IMR-90 (cell line): ENCODE measurements at regions not wholly inside any gene's neighbourhood (a gene's known extent, or its start where the extent isn't known, plus 50 kb on each side); places are given as distances from the start of the nearest gene placed in this dataset.

Source experiments
- ATAC-seq: fragments of 200-7000 bp; cut with Tn5 transposase; 2 replicates; pipeline ENCODE4 v1.9.1; 2020; ENCODE audit warnings: low read depth, mild to moderate bottlenecking, moderate library complexity
- BruUV-seq: library from RNA; stranded (reverse); fragments of 400-500 nt; replicated peaks from 2 replicates; lab custom pipeline; 2021; lab: Mats Ljungman, UMichigan
- CTCF ChIA-PET: fragments of 300-600 bp; formaldehyde crosslinking; extraction: SDS; loops from one replicate; lab custom pipeline; 2021; ENCODE audit warnings: antibody characterized with exemption; lab: Yijun Ruan, JAX
- POLR2A ChIA-PET: fragments of 300-600 bp; sonication (Branson Sonifier 250); formaldehyde crosslinking; loops from one replicate; lab custom pipeline; 2022; ENCODE audit warnings: antibody characterized with exemption; ENCODE audit not compliant: unreplicated experiment; lab: Charles Lee
- DNase-seq: peaks from one replicate; pipeline ENCODE4 v3.0.0; 2013
- H2AFZ ChIP-seq: replicated peaks from 2 replicates; pipeline ENCODE3; 2013; ENCODE audit warnings: low read length, mild to moderate bottlenecking; ENCODE audit not compliant: poor library complexity
- H2AK5ac ChIP-seq: 2 replicates; pipeline ENCODE4 v1.6.1; 2013; ENCODE audit warnings: low read depth, low read length, inconsistent platforms
- H2AK9ac ChIP-seq: replicated peaks from 2 replicates; pipeline ENCODE3; 2013; ENCODE audit warnings: mild to moderate bottlenecking, low read depth, low read length, moderate library complexity; ENCODE audit not compliant: poor library complexity
- H2BK120ac ChIP-seq: 2 replicates; pipeline ENCODE4 v1.6.1; 2013; ENCODE audit warnings: low read depth, low read length, inconsistent platforms
- H2BK15ac ChIP-seq: 3 replicates; pipeline ENCODE4 v1.6.1; 2013; ENCODE audit warnings: low read depth, low read length, inconsistent platforms
- H2BK20ac ChIP-seq: 2 replicates; pipeline ENCODE4 v1.6.1; 2013; ENCODE audit warnings: low read depth, mild to moderate bottlenecking, inconsistent platforms, low read length, moderate library complexity
- H2BK5ac ChIP-seq: 2 replicates; pipeline ENCODE4 v1.6.1; 2013; ENCODE audit warnings: mild to moderate bottlenecking, low read depth, low read length, inconsistent platforms; ENCODE audit not compliant: poor library complexity, severe bottlenecking
- H3K14ac ChIP-seq: replicated peaks from 2 replicates; pipeline ENCODE4 v1.6.1; 2013; ENCODE audit warnings: low read depth, low read length, inconsistent platforms
- H3K18ac ChIP-seq: 2 replicates; pipeline ENCODE4 v1.6.1; 2013; ENCODE audit warnings: low read depth, low read length, control low read depth
- H3K23ac ChIP-seq: 2 replicates; pipeline ENCODE4 v1.6.1; 2013; ENCODE audit warnings: low read depth, low read length, inconsistent platforms
- H3K27ac ChIP-seq: 2 replicates; pipeline ENCODE4 v1.5.1; 2013; ENCODE audit warnings: mild to moderate bottlenecking, control low read depth, low read length; ENCODE audit not compliant: insufficient read depth
- H3K27me3 ChIP-seq: 2 replicates; pipeline ENCODE4 v1.6.1; 2013; ENCODE audit warnings: low read length; ENCODE audit not compliant: control insufficient read depth, insufficient read depth
- H3K36me3 ChIP-seq: 2 replicates; pipeline ENCODE4 v1.6.1; 2013; ENCODE audit warnings: low read length, mixed read lengths; ENCODE audit not compliant: control insufficient read depth, insufficient read depth
- H3K4ac ChIP-seq: 2 replicates; pipeline ENCODE4 v1.6.1; 2013; ENCODE audit warnings: low read depth, low read length, inconsistent platforms
- H3K4me1 ChIP-seq: 2 replicates; pipeline ENCODE4 v1.6.1; 2013; ENCODE audit warnings: low read length, mixed read lengths; ENCODE audit not compliant: control insufficient read depth, insufficient read depth
- H3K4me2 ChIP-seq: 2 replicates; pipeline ENCODE4 v1.6.1; 2013; ENCODE audit warnings: low read depth, mild to moderate bottlenecking, control low read depth, low read length, moderate library complexity
- H3K4me3 ChIP-seq: 2 replicates; pipeline ENCODE4 v1.5.1; 2013; ENCODE audit warnings: low read depth, mild to moderate bottlenecking, control low read depth, low read length, moderate library complexity; ENCODE audit not compliant: insufficient read depth
- H3K56ac ChIP-seq: 2 replicates; pipeline ENCODE4 v1.6.1; 2013; ENCODE audit warnings: low read length, inconsistent platforms; ENCODE audit not compliant: insufficient read depth; ENCODE audit errors: extremely low read depth
- H3K79me1 ChIP-seq, 2 experiments: 2 replicates each; pipeline ENCODE4 v1.6.1; 2013; ENCODE audit warnings: low read length in 2 of 2, inconsistent platforms in 1 of 2, low read depth in 1 of 2
- H3K9ac ChIP-seq: 2 replicates; pipeline ENCODE4 v1.6.1; 2013; ENCODE audit warnings: low read depth, low read length, control low read depth
- H3K9me1 ChIP-seq: 2 replicates; pipeline ENCODE4 v1.6.1; 2013; ENCODE audit warnings: low read length, inconsistent platforms; ENCODE audit not compliant: insufficient read depth
- H3K9me3 ChIP-seq: 2 replicates; pipeline ENCODE4 v1.6.1; 2013; ENCODE audit warnings: low read length; ENCODE audit not compliant: control insufficient read depth, insufficient read depth
- H4K20me1 ChIP-seq: 2 replicates; pipeline ENCODE4 v1.6.1; 2013; ENCODE audit warnings: low read length, inconsistent platforms; ENCODE audit not compliant: insufficient read depth
- H4K5ac ChIP-seq: 2 replicates; pipeline ENCODE4 v1.6.1; 2013; ENCODE audit warnings: mild to moderate bottlenecking, low read depth, low read length, control low read depth
- H4K8ac ChIP-seq, 2 experiments: 2 replicates each; pipeline ENCODE4 v1.6.1; 2013; ENCODE audit warnings: low read depth in 2 of 2, low read length in 2 of 2, control low read depth in 1 of 2, inconsistent platforms in 1 of 2
- H4K91ac ChIP-seq: 2 replicates; pipeline ENCODE4 v1.6.1; 2013; ENCODE audit warnings: low read depth, low read length, inconsistent platforms; ENCODE audit not compliant: insufficient read depth
- BHLHE40 ChIP-seq: fragments of 150-350 bp; IDR thresholded peaks from 2 replicates; pipeline ENCODE4 v1.6.1; 2016; ENCODE audit warnings: mild to moderate bottlenecking, low read depth, low read length
- CEBPB ChIP-seq: IDR thresholded peaks from 2 replicates; pipeline ENCODE4 v1.6.1; 2012; ENCODE audit warnings: low read depth, low read length, improper control_type of control experiment
- CHD1 ChIP-seq: IDR thresholded peaks from 2 replicates; pipeline ENCODE4 v1.6.1; 2012; ENCODE audit warnings: low read depth, low read length, improper control_type of control experiment
- CTCF ChIP-seq: conservative IDR thresholded peaks from 2 replicates; pipeline ENCODE4 v1.5.1; 2012; ENCODE audit warnings: mild to moderate bottlenecking, low read depth, low read length, improper control_type of control experiment
- ELK1 ChIP-seq: fragments of 150-350 bp; IDR thresholded peaks from 2 replicates; pipeline ENCODE4 v1.6.1; 2016; ENCODE audit warnings: low read depth, mild to moderate bottlenecking, low read length, moderate library complexity, borderline replicate concordance
- FOS ChIP-seq: fragments of 150-350 bp; IDR thresholded peaks from 2 replicates; pipeline ENCODE4 v1.6.1; 2016; ENCODE audit warnings: low read depth, low read length
- MAFK ChIP-seq: IDR thresholded peaks from 2 replicates; pipeline ENCODE4 v1.6.1; 2012; ENCODE audit warnings: low read depth, low read length, improper control_type of control experiment
- MAZ ChIP-seq: IDR thresholded peaks from 2 replicates; pipeline ENCODE4 v1.6.1; 2012; ENCODE audit warnings: low read depth, mild to moderate bottlenecking, low read length, improper control_type of control experiment, moderate library complexity, borderline replicate concordance
- MXI1 ChIP-seq: IDR thresholded peaks from 2 replicates; pipeline ENCODE4 v1.6.1; 2012; ENCODE audit warnings: low read depth, mild to moderate bottlenecking, low read length, moderate library complexity, borderline replicate concordance
- POLR2A ChIP-seq: IDR thresholded peaks from 2 replicates; pipeline ENCODE4 v1.6.1; 2012; ENCODE audit warnings: mild to moderate bottlenecking, low read depth, low read length
- RAD21 ChIP-seq: IDR thresholded peaks from 2 replicates; pipeline ENCODE4 v1.6.1; 2012; ENCODE audit warnings: low read length, improper control_type of control experiment
- RCOR1 ChIP-seq: IDR thresholded peaks from 2 replicates; pipeline ENCODE4 v1.6.1; 2012; ENCODE audit warnings: mild to moderate bottlenecking, low read length, improper control_type of control experiment; ENCODE audit not compliant: insufficient replicate concordance
- RFX5 ChIP-seq: IDR thresholded peaks from 2 replicates; pipeline ENCODE4 v1.8.0; 2012; ENCODE audit warnings: low read depth, mild to moderate bottlenecking, low read length, moderate library complexity
- USF2 ChIP-seq: fragments of 150-350 bp; IDR thresholded peaks from 2 replicates; pipeline ENCODE4 v1.6.1; 2017; ENCODE audit warnings: mild to moderate bottlenecking, antibody characterized with exemption, low read length, low read depth
- WGBS, 2 experiments: methylation state at CpG; one replicate each; pipeline versions ENCODE4 v1.1.5 to v1.1.7; 2013; ENCODE audit warnings: missing lambda C conversion rate in 2 of 2; ENCODE audit not compliant: insufficient read length in 1 of 2; ENCODE audit errors: extremely low coverage in 2 of 2; 5-methylcytosine and 5-hydroxymethylcytosine counted together
- dilution Hi-C: fragments of 300-500 bp; cut with HindIII; formaldehyde crosslinking; loops from one replicate; pipeline ENCODE4 v1.14.3; 2018; ENCODE audit warnings: low sequenced_read_pairs; ENCODE audit not compliant: unreplicated experiment
- in situ Hi-C: fragments of 300-500 bp; cut with MboI; formaldehyde crosslinking; loops from 3 replicates; pipeline ENCODE4 v1.14.3; 2019; ENCODE audit warnings: low sequenced_read_pairs, inconsistent platforms, mixed read lengths
- intact Hi-C: fragments of 100-400 bp; cut with micrococcal nuclease; formaldehyde crosslinking; loops from 2 replicates; pipeline ENCODE4 v1.10.0; 2022

- Histone ChIP-seq H2BK5ac (no peak overlapping the region), H3K4ac (no peak overlapping the region), H3K18ac (no peak overlapping the region), H3K14ac (no peak overlapping the region), H3K9me1 (no peaks in the 10 kb centered on the region), H4K8ac (no peak overlapping the region), H2AK9ac (no peak overlapping the region), H2BK20ac (no peak overlapping the region), H3K79me1 (no peaks in the 10 kb centered on the region), H2BK15ac (no peak overlapping the region), H3K27me3 (no peaks in the 10 kb centered on the region), H2AFZ (no peak overlapping the region), H2AK5ac (no peak overlapping the region), H3K4me2 (no peak overlapping the region), H3K9me3 (peaks cover 8% of the 10 kb centered on the region), H4K5ac (no peak overlapping the region), H3K23ac (no peak overlapping the region), H3K4me3 (no peak overlapping the region), H3K27ac (no peak overlapping the region), H2BK120ac (no peak overlapping the region), H3K9ac (no peak overlapping the region), H3K36me3 (no peaks in the 10 kb centered on the region), H4K20me1 (no peaks in the 10 kb centered on the region), H3K4me1 (no peaks in the 10 kb centered on the region), H3K56ac (no peak overlapping the region), H4K91ac (no peak overlapping the region)
- in situ Hi-C loops, result no loop called here
- BruUV-seq, result no TSS peak
- ATAC-seq, result no peak
- TF ChIP-seq POLR2A (no peak), CHD1 (no peak), MAFK (no peak), RFX5 (no peak), USF2 (no peak), CTCF (no peak), BHLHE40 (no peak), ELK1 (no peak), RCOR1 (no peak), CEBPB (no peak), MXI1 (no peak), FOS (no peak), RAD21 (no peak), MAZ (no peak)
- dilution Hi-C loops, result no loop called here
- no CpG with 5 or more reads among the region's 4 CpGs for WGBS, 2 experiments
- ChIA-PET POLR2A (no interaction called here), CTCF (no interaction called here)
- no peak for DNase-seq
- intact Hi-C loops, result no loop called here
Measured at GRCh38 chr6:93040375-93040774, 379.0 kb downstream of the EPHA7 start.
